Fibroblast of lung (primary cell): ENCODE measurements at regions not wholly inside any gene's neighbourhood (a gene's known extent, or its start where the extent isn't known, plus 50 kb on each side); places are given as distances from the start of the nearest gene placed in this dataset.

Source experiments
- DNase-seq, 2 donors: peaks; one replicate each; pipeline versions ENCODE4 v3.0.0 to v3.0.0-alpha.2; 2010; ENCODE audit warnings: low read depth in 2 of 2
- H2AFZ ChIP-seq: 2 replicates; pipeline ENCODE4 v1.5.1; 2012; ENCODE audit warnings: low read length, control low read depth, inconsistent platforms
- H3K27ac ChIP-seq: 2 replicates; pipeline ENCODE4 v1.5.1; 2011; ENCODE audit warnings: low read length, control low read depth; ENCODE audit not compliant: insufficient read depth
- H3K27me3 ChIP-seq: 2 replicates; pipeline ENCODE4 v1.5.1; 2011; ENCODE audit warnings: mild to moderate bottlenecking, low read length; ENCODE audit not compliant: control insufficient read depth, insufficient read depth
- H3K36me3 ChIP-seq: 2 replicates; pipeline ENCODE4 v1.5.1; 2011; ENCODE audit warnings: low read length; ENCODE audit not compliant: control insufficient read depth, insufficient read depth
- H3K4me1 ChIP-seq: 2 replicates; pipeline ENCODE4 v1.5.1; 2011; ENCODE audit warnings: low read length; ENCODE audit not compliant: control insufficient read depth, insufficient read depth; ENCODE audit errors: extremely low read depth
- H3K4me2 ChIP-seq: 2 replicates; pipeline ENCODE4 v1.5.1; 2011; ENCODE audit warnings: low read length, control low read depth; ENCODE audit not compliant: insufficient read depth; ENCODE audit errors: extremely low read depth
- H3K4me3 ChIP-seq, 4 experiments: fragments of 200-600 bp in 1 of 4; sonication (generic) in 1 of 4; replicated peaks in 1 of 4; 2 replicates each; pipeline ENCODE4 v1.5.1; 2011 to 2016; ENCODE audit warnings: low read length in 4 of 4, low read depth in 3 of 4, mild to moderate bottlenecking in 3 of 4, control low read depth in 2 of 4, inconsistent platforms in 1 of 4, mixed read lengths in 1 of 4; ENCODE audit not compliant: insufficient read depth in 1 of 4; ENCODE audit errors: control extremely low read depth in 1 of 4
- H3K79me2 ChIP-seq: 2 replicates; pipeline ENCODE4 v1.5.1; 2012; ENCODE audit warnings: mild to moderate bottlenecking, low read length, inconsistent platforms; ENCODE audit not compliant: control insufficient read depth, insufficient read depth
- H3K9ac ChIP-seq: 2 replicates; pipeline ENCODE4 v1.5.1; 2011; ENCODE audit warnings: mild to moderate bottlenecking, low read length, control low read depth; ENCODE audit not compliant: insufficient read depth
- H3K9me3 ChIP-seq: 2 replicates; pipeline ENCODE4 v1.5.1; 2012; ENCODE audit warnings: low read depth, low read length; ENCODE audit not compliant: control insufficient read depth, insufficient read depth
- H4K20me1 ChIP-seq: 2 replicates; pipeline ENCODE4 v1.5.1; 2011; ENCODE audit warnings: low read length; ENCODE audit not compliant: control insufficient read depth, insufficient read depth; ENCODE audit errors: extremely low read depth
- EZH2 ChIP-seq: IDR thresholded peaks from 2 replicates; pipeline ENCODE4 v1.5.1; 2012; ENCODE audit warnings: low read length, control low read depth, mild to moderate bottlenecking; ENCODE audit errors: missing control alignments
- TF ChIP-seq, protein P1 (sequence below), 2 donors: IDR thresholded peaks in 1 of 2; conservative IDR thresholded peaks in 1 of 2; 1 replicate in 1 of 2; 2 replicates in 1 of 2; pipeline ENCODE4 v1.5.1; 2011 to 2012; ENCODE audit warnings: low read length in 2 of 2, control low read depth in 1 of 2, inconsistent platforms in 1 of 2, low read depth in 1 of 2, mild to moderate bottlenecking in 1 of 2

DNA sequence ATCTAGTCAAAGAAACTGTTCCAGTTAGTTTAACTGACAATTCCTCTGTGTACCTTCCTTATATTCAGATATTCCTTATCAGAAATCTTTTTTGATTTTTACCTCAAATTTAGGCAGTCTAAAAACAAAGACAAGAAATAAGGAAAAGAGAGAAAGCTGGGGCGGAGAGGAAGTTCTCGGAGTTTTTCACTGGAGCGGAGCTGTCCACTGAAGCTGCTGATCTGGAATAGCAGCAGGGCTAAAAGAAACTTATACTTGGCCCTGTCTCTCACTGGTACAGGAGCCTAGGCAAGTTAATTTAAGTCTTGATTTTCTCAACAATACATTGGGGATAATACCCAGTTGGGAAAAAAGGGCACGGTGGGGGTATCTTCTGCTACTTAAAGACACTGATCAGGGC is 59.2 kb upstream of the CYP2D6 start:
- H2AFZ ChIP-seq: no peak overlapping the region
- no peaks in the 10 kb centered on the region for H4K20me1 ChIP-seq
- DNase-seq: no peak
- no peak overlapping the region for H3K27ac ChIP-seq
- no peaks in the 10 kb centered on the region for H3K27me3 ChIP-seq
- no peaks in the 10 kb centered on the region for H3K79me2 ChIP-seq
- H3K9me3 ChIP-seq: no peaks in the 10 kb centered on the region
- no peak for TF ChIP-seq EZH2
- TF ChIP-seq, protein P1, sequence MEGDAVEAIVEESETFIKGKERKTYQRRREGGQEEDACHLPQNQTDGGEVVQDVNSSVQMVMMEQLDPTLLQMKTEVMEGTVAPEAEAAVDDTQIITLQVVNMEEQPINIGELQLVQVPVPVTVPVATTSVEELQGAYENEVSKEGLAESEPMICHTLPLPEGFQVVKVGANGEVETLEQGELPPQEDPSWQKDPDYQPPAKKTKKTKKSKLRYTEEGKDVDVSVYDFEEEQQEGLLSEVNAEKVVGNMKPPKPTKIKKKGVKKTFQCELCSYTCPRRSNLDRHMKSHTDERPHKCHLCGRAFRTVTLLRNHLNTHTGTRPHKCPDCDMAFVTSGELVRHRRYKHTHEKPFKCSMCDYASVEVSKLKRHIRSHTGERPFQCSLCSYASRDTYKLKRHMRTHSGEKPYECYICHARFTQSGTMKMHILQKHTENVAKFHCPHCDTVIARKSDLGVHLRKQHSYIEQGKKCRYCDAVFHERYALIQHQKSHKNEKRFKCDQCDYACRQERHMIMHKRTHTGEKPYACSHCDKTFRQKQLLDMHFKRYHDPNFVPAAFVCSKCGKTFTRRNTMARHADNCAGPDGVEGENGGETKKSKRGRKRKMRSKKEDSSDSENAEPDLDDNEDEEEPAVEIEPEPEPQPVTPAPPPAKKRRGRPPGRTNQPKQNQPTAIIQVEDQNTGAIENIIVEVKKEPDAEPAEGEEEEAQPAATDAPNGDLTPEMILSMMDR (conservative IDR thresholded peaks at IDR 0.05 in 1 of 2, IDR thresholded peaks at IDR 0.05 in 1 of 2; ENCODE audit: low read depth in 1 of 2, low read length in 2 of 2): no peak
- H3K4me2 ChIP-seq: no peak overlapping the region
- H3K4me1 ChIP-seq: no peaks in the 10 kb centered on the region
- no peaks in the 10 kb centered on the region for H3K36me3 ChIP-seq
- no peak overlapping the region for H3K9ac ChIP-seq
- H3K4me3 ChIP-seq: no peak overlapping the region

DNA sequence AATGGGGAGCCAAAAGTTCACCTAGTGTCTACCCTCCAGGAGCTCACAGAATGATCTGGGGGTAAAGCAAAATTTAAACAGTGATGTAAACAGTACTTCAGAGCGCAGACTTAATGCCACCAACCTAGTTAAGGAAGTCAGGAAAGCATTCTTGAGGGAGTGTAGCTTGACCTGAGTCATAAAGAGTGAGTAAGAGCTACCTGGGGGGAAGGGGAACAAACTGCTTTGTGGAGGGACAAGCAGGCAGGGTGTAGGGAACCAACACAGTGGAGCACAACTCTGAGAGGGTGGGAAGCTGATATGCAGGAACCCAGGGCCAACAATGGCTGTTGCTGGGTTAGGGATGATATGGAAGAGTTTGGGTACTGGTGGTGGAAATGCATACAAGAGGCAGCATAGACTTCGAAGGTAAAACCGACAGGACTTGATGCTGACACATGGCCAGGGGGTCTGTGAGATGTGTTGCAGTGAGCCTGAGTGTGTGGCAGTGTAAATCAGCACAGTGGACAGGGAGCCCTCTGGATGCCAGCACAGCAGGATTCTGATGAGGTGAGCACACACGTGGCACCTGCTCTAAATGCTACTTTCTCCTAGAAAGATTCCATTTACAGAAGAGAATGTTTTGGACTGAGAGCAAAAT is 58.3 kb upstream of the CYP2D6 start:
- Histone ChIP-seq H3K4me2 (no peak overlapping the region), H3K36me3 (no peaks in the 10 kb centered on the region), H3K79me2 (no peaks in the 10 kb centered on the region), H4K20me1 (no peaks in the 10 kb centered on the region), H3K27ac (no peak overlapping the region), H2AFZ (no peak overlapping the region), H3K4me3 (no peak overlapping the region), H3K4me1 (no peaks in the 10 kb centered on the region), H3K27me3 (no peaks in the 10 kb centered on the region), H3K9me3 (no peaks in the 10 kb centered on the region), H3K9ac (no peak overlapping the region)
- TF ChIP-seq EZH2: no peak
- TF ChIP-seq, protein P1 (conservative IDR thresholded peaks at IDR 0.05 in 1 of 2, IDR thresholded peaks at IDR 0.05 in 1 of 2; ENCODE audit: low read depth in 1 of 2, low read length in 2 of 2): no peak
- DNase-seq: peak in 1 of 2 donors; percentile 68

DNA sequence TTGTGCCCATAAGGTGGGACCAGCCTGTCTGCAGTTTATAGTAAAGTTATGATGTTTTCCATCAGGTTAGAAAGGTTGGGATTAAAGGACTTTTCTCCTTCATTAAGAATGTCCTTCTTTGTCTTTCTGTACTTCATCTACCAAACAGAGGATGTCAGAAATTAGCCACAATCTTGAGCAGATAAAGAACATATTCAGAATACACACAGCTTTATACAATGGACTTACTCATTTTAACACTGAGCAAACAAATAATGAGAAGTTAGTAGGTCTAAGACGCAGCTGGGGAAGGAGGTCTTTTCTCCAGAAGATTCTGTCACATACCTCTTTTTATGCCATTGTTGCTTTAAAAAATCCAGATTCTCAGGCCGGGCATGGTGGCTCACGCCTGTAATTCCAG is 57.0 kb upstream of the CYP2D6 start:
- H3K27me3 ChIP-seq: no peaks in the 10 kb centered on the region
- no peak overlapping the region for H3K4me3 ChIP-seq
- H3K79me2 ChIP-seq: no peaks in the 10 kb centered on the region
- no peak for TF ChIP-seq EZH2
- TF ChIP-seq, protein P1 (conservative IDR thresholded peaks at IDR 0.05 in 1 of 2, IDR thresholded peaks at IDR 0.05 in 1 of 2; ENCODE audit: low read depth in 1 of 2, low read length in 2 of 2): no peak
- H3K27ac ChIP-seq: no peak overlapping the region
- no peak overlapping the region for H2AFZ ChIP-seq
- no peak overlapping the region for H3K4me2 ChIP-seq
- DNase-seq: no peak
- no peaks in the 10 kb centered on the region for H3K9me3 ChIP-seq
- H3K36me3 ChIP-seq: no peaks in the 10 kb centered on the region
- H3K9ac ChIP-seq: no peak overlapping the region
- no peaks in the 10 kb centered on the region for H3K4me1 ChIP-seq
- no peaks in the 10 kb centered on the region for H4K20me1 ChIP-seq
